ENCODE measurements at regions not wholly inside any gene's neighbourhood (a gene's known extent, or its start where the extent isn't known, plus 50 kb on each side); places are given as distances from the start of the nearest gene placed in this dataset.
"Not testable (repeated sequence)": the region's sequence is repeated elsewhere in the genome, so short reads cannot be mapped to it uniquely, and the experiment has no call there.

GRCh38 chr2:223472771-223473170 lies 129.4 kb downstream of the SCG2 start:
- Histone ChIP-seq H3K4me1 (ENCODE audit: control insufficient read depth, insufficient read depth, low read length) (0 out of 2 replicates have a peak, but pooled peaks cover 2% of the 10 kb centered on the region), H3K4me3 (ENCODE audit: low read length) (no peak overlapping the region), H3K27ac (ENCODE audit: low read length) (no peak overlapping the region), H3K9me3 (ENCODE audit: control insufficient read depth, insufficient read depth, low read length) (no peaks in the 10 kb centered on the region), H3K27me3 (ENCODE audit: control insufficient read depth, insufficient read depth, low read length) (no peaks in the 10 kb centered on the region), H3K36me3 (ENCODE audit: control insufficient read depth, insufficient read depth, low read length) (no peaks in the 10 kb centered on the region)
- no CpG with 5 or more reads among the region's 4 CpGs for WGBS (ENCODE audit: insufficient coverage, insufficient read length)
- no peak for DNase-seq (ENCODE audit: low read depth, low spot score)

GRCh38 chr2:223474893-223475292 lies 127.3 kb downstream of the SCG2 start:
- no peaks in the 10 kb centered on the region for H3K36me3 ChIP-seq (ENCODE audit: control insufficient read depth, insufficient read depth, low read length)
- H3K27me3 ChIP-seq (ENCODE audit: control insufficient read depth, insufficient read depth, low read length), result no peaks in the 10 kb centered on the region
- H3K9me3 ChIP-seq (ENCODE audit: control insufficient read depth, insufficient read depth, low read length), result no peaks in the 10 kb centered on the region
- WGBS (ENCODE audit: insufficient coverage, insufficient read length), result no CpG with 5 or more reads among the region's 2 CpGs
- no peak overlapping the region for H3K27ac ChIP-seq (ENCODE audit: low read length)
- no peak for DNase-seq (ENCODE audit: low read depth, low spot score)
- no peak overlapping the region for H3K4me3 ChIP-seq (ENCODE audit: low read length)
- H3K4me1 ChIP-seq (ENCODE audit: control insufficient read depth, insufficient read depth, low read length), result 0 out of 2 replicates have a peak, but pooled peaks cover 2% of the 10 kb centered on the region

GRCh38 chr2:223475901-223476300 lies 126.3 kb downstream of the SCG2 start:
- Histone ChIP-seq H3K36me3 (ENCODE audit: control insufficient read depth, insufficient read depth, low read length) (no peaks in the 10 kb centered on the region), H3K4me3 (ENCODE audit: low read length) (no peak overlapping the region), H3K27ac (ENCODE audit: low read length) (no peak overlapping the region), H3K4me1 (ENCODE audit: control insufficient read depth, insufficient read depth, low read length) (0 out of 2 replicates have a peak, but pooled peaks cover 2% of the 10 kb centered on the region), H3K27me3 (ENCODE audit: control insufficient read depth, insufficient read depth, low read length) (no peaks in the 10 kb centered on the region), H3K9me3 (ENCODE audit: control insufficient read depth, insufficient read depth, low read length) (no peaks in the 10 kb centered on the region)
- no CpG with 5 or more reads among the region's 2 CpGs for WGBS (ENCODE audit: insufficient coverage, insufficient read length)
- no peak for DNase-seq (ENCODE audit: low read depth, low spot score)

GRCh38 chr2:223477318-223477717 lies 124.8 kb downstream of the SCG2 start:
- H3K4me1 ChIP-seq (ENCODE audit: control insufficient read depth, insufficient read depth, low read length), result 0 out of 2 replicates have a peak, but pooled peaks cover 2% of the 10 kb centered on the region

GRCh38 chr2:223481486-223481885 lies 120.7 kb downstream of the SCG2 start:
- no peaks in the 10 kb centered on the region for H3K9me3 ChIP-seq (ENCODE audit: control insufficient read depth, insufficient read depth, low read length)
- no peak for DNase-seq (ENCODE audit: low read depth, low spot score)
- no CpG with 5 or more reads among the region's 5 CpGs for WGBS (ENCODE audit: insufficient coverage, insufficient read length)
- no peaks in the 10 kb centered on the region for H3K27me3 ChIP-seq (ENCODE audit: control insufficient read depth, insufficient read depth, low read length)
- no peak overlapping the region for H3K27ac ChIP-seq (ENCODE audit: low read length)
- no peak overlapping the region for H3K4me3 ChIP-seq (ENCODE audit: low read length)
- H3K4me1 ChIP-seq (ENCODE audit: control insufficient read depth, insufficient read depth, low read length), result no peaks in the 10 kb centered on the region
- no peaks in the 10 kb centered on the region for H3K36me3 ChIP-seq (ENCODE audit: control insufficient read depth, insufficient read depth, low read length)

More at GRCh38 chr2:223477318-223477717, 124.8 kb downstream of the SCG2 start:
- Histone ChIP-seq H3K36me3 (ENCODE audit: control insufficient read depth, insufficient read depth, low read length) (no peaks in the 10 kb centered on the region), H3K9me3 (ENCODE audit: control insufficient read depth, insufficient read depth, low read length) (no peaks in the 10 kb centered on the region), H3K27ac (ENCODE audit: low read length) (no peak overlapping the region), H3K27me3 (ENCODE audit: control insufficient read depth, insufficient read depth, low read length) (no peaks in the 10 kb centered on the region), H3K4me3 (ENCODE audit: low read length) (no peak overlapping the region)
- no CpG with 5 or more reads among the region's 1 CpG for whole genome bisulfite sequencing (ENCODE audit: insufficient coverage, insufficient read length)
- no peak for DNase-seq (ENCODE audit: low read depth, low spot score)

- no peaks in the 10 kb centered on the region for H3K9me3 ChIP-seq (ENCODE audit: control insufficient read depth, insufficient read depth, low read length)
- no peak overlapping the region for H3K4me3 ChIP-seq (ENCODE audit: low read length)
- H3K4me1 ChIP-seq (ENCODE audit: control insufficient read depth, insufficient read depth, low read length), result no peaks in the 10 kb centered on the region
- no peak overlapping the region for H3K27ac ChIP-seq (ENCODE audit: low read length)
- DNase-seq (ENCODE audit: low read depth, low spot score), result no peak
- H3K27me3 ChIP-seq (ENCODE audit: control insufficient read depth, insufficient read depth, low read length), result no peaks in the 10 kb centered on the region
- H3K36me3 ChIP-seq (ENCODE audit: control insufficient read depth, insufficient read depth, low read length), result no peaks in the 10 kb centered on the region
These were observed 115.4 kb downstream of the SCG2 start for GRCh38 chr2:223486751-223487150.

GRCh38 chr2:223487214-223487846 lies 114.8 kb downstream of the SCG2 start:
- H3K27ac ChIP-seq (ENCODE audit: low read length), result no peak overlapping the region
- no peaks in the 10 kb centered on the region for H3K4me1 ChIP-seq (ENCODE audit: control insufficient read depth, insufficient read depth, low read length)
- DNase-seq (ENCODE audit: low read depth, low spot score), result no peak
- no peaks in the 10 kb centered on the region for H3K9me3 ChIP-seq (ENCODE audit: control insufficient read depth, insufficient read depth, low read length)
- no CpG with 5 or more reads among the region's 2 CpGs for WGBS (ENCODE audit: insufficient coverage, insufficient read length)
- H3K27me3 ChIP-seq (ENCODE audit: control insufficient read depth, insufficient read depth, low read length), result no peaks in the 10 kb centered on the region
- H3K36me3 ChIP-seq (ENCODE audit: control insufficient read depth, insufficient read depth, low read length), result no peaks in the 10 kb centered on the region
- H3K4me3 ChIP-seq (ENCODE audit: low read length), result no peak overlapping the region

GRCh38 chr2:223488814-223489213 lies 113.3 kb downstream of the SCG2 start:
- WGBS (ENCODE audit: insufficient coverage, insufficient read length), result no CpG with 5 or more reads among the region's 4 CpGs
- H3K4me3 ChIP-seq (ENCODE audit: low read length), result no peak overlapping the region
- no peak for DNase-seq (ENCODE audit: low read depth, low spot score)
- H3K27me3 ChIP-seq (ENCODE audit: control insufficient read depth, insufficient read depth, low read length), result no peaks in the 10 kb centered on the region
- H3K27ac ChIP-seq (ENCODE audit: low read length), result no peak overlapping the region
- H3K36me3 ChIP-seq (ENCODE audit: control insufficient read depth, insufficient read depth, low read length), result no peaks in the 10 kb centered on the region
- no peaks in the 10 kb centered on the region for H3K4me1 ChIP-seq (ENCODE audit: control insufficient read depth, insufficient read depth, low read length)
- H3K9me3 ChIP-seq (ENCODE audit: control insufficient read depth, insufficient read depth, low read length), result no peaks in the 10 kb centered on the region

- H3K36me3 ChIP-seq (ENCODE audit: control insufficient read depth, insufficient read depth, low read length), result no peaks in the 10 kb centered on the region
- no peak overlapping the region for H3K27ac ChIP-seq (ENCODE audit: low read length)
- H3K4me3 ChIP-seq (ENCODE audit: low read length), result no peak overlapping the region
- no CpG with 5 or more reads among the region's 2 CpGs for WGBS (ENCODE audit: insufficient coverage, insufficient read length)
- no peaks in the 10 kb centered on the region for H3K9me3 ChIP-seq (ENCODE audit: control insufficient read depth, insufficient read depth, low read length)
- no peak for DNase-seq (ENCODE audit: low read depth, low spot score)
- no peaks in the 10 kb centered on the region for H3K4me1 ChIP-seq (ENCODE audit: control insufficient read depth, insufficient read depth, low read length)
- no peaks in the 10 kb centered on the region for H3K27me3 ChIP-seq (ENCODE audit: control insufficient read depth, insufficient read depth, low read length)
These were observed 107.7 kb downstream of the SCG2 start for GRCh38 chr2:223494496-223494895.

- Histone ChIP-seq H3K4me3 (ENCODE audit: low read length) (no peak overlapping the region), H3K27me3 (ENCODE audit: control insufficient read depth, insufficient read depth, low read length) (no peaks in the 10 kb centered on the region), H3K27ac (ENCODE audit: low read length) (no peak overlapping the region), H3K9me3 (ENCODE audit: control insufficient read depth, insufficient read depth, low read length) (no peaks in the 10 kb centered on the region), H3K4me1 (ENCODE audit: control insufficient read depth, insufficient read depth, low read length) (no peaks in the 10 kb centered on the region), H3K36me3 (ENCODE audit: control insufficient read depth, insufficient read depth, low read length) (no peaks in the 10 kb centered on the region)
- DNase-seq (ENCODE audit: low read depth, low spot score), result no peak
- no CpG with 5 or more reads among the region's 2 CpGs for WGBS (ENCODE audit: insufficient coverage, insufficient read length)
These were observed 107.2 kb downstream of the SCG2 start for GRCh38 chr2:223494942-223495341.

- not testable (repeated sequence) for H3K27ac ChIP-seq (ENCODE audit: low read length); H3K27me3 ChIP-seq (ENCODE audit: control insufficient read depth, insufficient read depth, low read length); H3K36me3 ChIP-seq (ENCODE audit: control insufficient read depth, insufficient read depth, low read length); DNase-seq (ENCODE audit: low read depth, low spot score); H3K9me3 ChIP-seq (ENCODE audit: control insufficient read depth, insufficient read depth, low read length); H3K4me3 ChIP-seq (ENCODE audit: low read length); H3K4me1 ChIP-seq (ENCODE audit: control insufficient read depth, insufficient read depth, low read length)
- no CpG with 5 or more reads among the region's 2 CpGs for WGBS (ENCODE audit: insufficient coverage, insufficient read length)
These were observed 105.3 kb downstream of the SCG2 start for GRCh38 chr2:223496853-223497252.

Measured in iPS DF 6.9 (cell line).